Urinary bladder (tissue), 3 donors: ENCODE measurements at regions not wholly inside any gene's neighbourhood (a gene's known extent, or its start where the extent isn't known, plus 50 kb on each side); places are given as distances from the start of the nearest gene placed in this dataset.

Experiments
- DNase-seq: peaks from one replicate; pipeline ENCODE4 v3.0.0-alpha.2; 2015; ENCODE audit errors: extremely low spot score
- H3K27ac ChIP-seq: one replicate; pipeline ENCODE4 v1.5.1; 2013; ENCODE audit warnings: low read depth, mild to moderate bottlenecking, moderate library complexity
- H3K36me3 ChIP-seq: one replicate; pipeline ENCODE4 v1.6.1; 2013; ENCODE audit warnings: mild to moderate bottlenecking, moderate library complexity; ENCODE audit not compliant: insufficient read depth
- H3K4me1 ChIP-seq: one replicate; pipeline ENCODE4 v1.6.1; 2013; ENCODE audit warnings: mild to moderate bottlenecking, moderate library complexity; ENCODE audit not compliant: insufficient read depth
- H3K4me3 ChIP-seq: one replicate; pipeline ENCODE4 v1.5.1; 2013; ENCODE audit warnings: low read depth, low read length
- WGBS: extraction: QIAGEN DNeasy Blood & Tissue Kit; methylation state at CpG from one replicate; pipeline ENCODE4 v1.1.7; 2013; 5-methylcytosine and 5-hydroxymethylcytosine counted together
- donor health status: healthy with polysubstance abuse.
- donor health status: healthy.

- no peak for DNase-seq
- Histone ChIP-seq H3K27ac (no peak overlapping the region), H3K4me1 (no peaks in the 10 kb centered on the region), H3K4me3 (no peak overlapping the region), H3K36me3 (no peaks in the 10 kb centered on the region)
- WGBS = 84% methylated on average over 10 of the region's 10 CpGs
Measured at GRCh38 chr4:189765301-189765700, 175.4 kb upstream of the FRG1 start.

DNA sequence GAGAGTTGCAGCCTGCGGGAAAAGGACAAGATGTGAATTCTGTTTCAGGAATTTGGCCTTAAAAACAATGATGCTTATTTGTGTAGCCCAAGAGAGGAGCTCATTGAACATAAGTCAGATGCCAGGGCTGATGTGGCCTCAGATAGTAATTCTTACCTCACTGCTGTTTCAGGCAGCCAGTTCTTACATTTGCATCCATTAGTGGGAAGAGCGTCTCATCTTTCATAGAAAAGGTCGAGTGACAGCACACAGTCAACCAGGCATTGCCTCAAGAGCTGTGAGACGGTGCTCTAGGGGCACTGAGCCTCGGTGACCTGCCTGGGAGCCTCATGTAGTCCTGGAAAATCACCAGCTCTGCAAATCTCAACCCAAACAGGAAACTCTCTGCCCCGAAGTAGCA lies 174.9 kb upstream of the FRG1 start:
- Histone ChIP-seq H3K4me3 (no peak overlapping the region), H3K4me1 (no peaks in the 10 kb centered on the region), H3K27ac (no peak overlapping the region), H3K36me3 (no peaks in the 10 kb centered on the region)
- DNase-seq = no peak
- 73% methylated on average over 6 of the region's 6 CpGs for WGBS

GRCh38 chr4:189767941-189768340 lies 172.7 kb upstream of the FRG1 start:
- 77% methylated on average over 4 of the region's 4 CpGs for WGBS
- H3K27ac ChIP-seq = no peak overlapping the region
- H3K4me1 ChIP-seq = no peaks in the 10 kb centered on the region
- no peak for DNase-seq
- H3K36me3 ChIP-seq = no peaks in the 10 kb centered on the region
- H3K4me3 ChIP-seq = no peak overlapping the region

- Histone ChIP-seq H3K4me3 (no peak overlapping the region), H3K27ac (no peak overlapping the region), H3K4me1 (no peaks in the 10 kb centered on the region), H3K36me3 (no peaks in the 10 kb centered on the region)
- WGBS = 75% methylated on average over 9 of the region's 9 CpGs
- DNase-seq = no peak
Measured at GRCh38 chr4:189769131-189769530, 171.5 kb upstream of the FRG1 start.

DNA sequence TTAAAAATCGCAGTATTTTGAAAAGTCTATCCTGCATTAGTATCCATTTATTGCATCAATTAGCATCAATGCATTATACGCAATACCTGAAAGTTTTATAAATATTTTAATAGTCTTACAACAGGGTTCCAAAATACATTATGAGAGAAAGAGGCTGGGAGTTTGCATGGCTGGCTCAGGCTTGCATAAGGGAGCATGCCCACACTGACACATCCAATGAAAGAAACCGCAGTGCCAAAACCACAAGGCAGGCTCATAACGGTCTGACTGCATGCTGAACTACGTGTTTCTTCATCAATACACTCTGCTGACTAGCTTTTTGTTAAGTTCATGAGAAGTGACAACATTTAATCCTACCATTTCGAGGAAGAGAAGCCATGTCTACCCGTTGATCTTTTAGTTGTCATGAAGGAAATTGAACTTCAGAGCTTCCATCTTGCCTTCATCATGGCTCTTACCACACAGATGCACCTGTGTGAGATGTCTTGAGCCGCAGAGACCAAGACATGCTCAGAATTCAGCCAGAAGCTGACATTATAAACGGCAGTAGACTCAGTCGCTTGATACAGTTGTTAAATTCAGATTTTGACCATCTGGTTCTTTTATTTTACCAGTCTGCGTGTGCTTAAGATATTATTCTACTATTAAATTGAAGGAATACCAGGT lies 168.8 kb upstream of the FRG1 start:
- WGBS = 90% methylated on average over 11 of the region's 11 CpGs
- Histone ChIP-seq H3K36me3 (no peaks in the 10 kb centered on the region), H3K4me1 (no peaks in the 10 kb centered on the region), H3K4me3 (no peak overlapping the region), H3K27ac (no peak overlapping the region)
- DNase-seq = no peak

- 22% methylated on average over 6 of the region's 6 CpGs for WGBS
- Histone ChIP-seq H3K4me3 (no peak overlapping the region), H3K27ac (no peak overlapping the region), H3K4me1 (no peaks in the 10 kb centered on the region), H3K36me3 (no peaks in the 10 kb centered on the region)
- DNase-seq = no peak
Measured at GRCh38 chr4:189773909-189774308, 166.8 kb upstream of the FRG1 start.

DNA sequence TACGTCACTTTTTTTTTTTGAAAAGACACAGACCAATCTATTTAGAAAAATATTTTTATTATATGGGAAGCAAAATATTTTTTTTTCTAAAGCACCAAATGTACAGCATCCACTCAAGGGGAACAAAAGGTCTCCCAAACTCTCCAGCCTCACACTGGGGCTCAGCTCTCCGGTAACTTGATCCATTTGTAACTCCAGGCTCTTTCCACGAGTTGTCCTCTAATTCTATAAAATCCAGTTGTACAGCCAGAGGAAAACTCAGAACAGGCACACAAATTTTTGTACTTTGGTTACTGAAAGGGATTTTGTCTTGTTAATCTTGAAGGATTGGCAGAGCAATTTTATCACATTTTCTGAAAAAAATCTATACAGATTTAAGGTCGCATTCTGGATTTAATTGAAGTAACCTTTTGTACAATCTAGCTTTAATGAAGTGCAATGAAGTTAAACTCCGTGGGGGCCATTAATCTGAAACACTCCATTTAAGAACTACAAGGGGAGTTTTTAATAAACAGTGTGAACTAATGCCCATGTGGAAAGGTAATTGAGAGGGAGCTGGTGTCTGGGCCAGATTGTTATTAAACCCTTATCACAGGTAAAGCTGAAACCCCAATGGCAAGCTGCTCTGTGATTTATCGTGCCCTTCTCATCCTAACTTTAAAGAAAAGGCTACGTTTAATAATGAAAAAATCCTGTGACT lies 161.2 kb upstream of the FRG1 start:
- Histone ChIP-seq H3K36me3 (no peaks in the 10 kb centered on the region), H3K4me1 (no peaks in the 10 kb centered on the region), H3K4me3 (no peak overlapping the region), H3K27ac (no peak overlapping the region)
- WGBS = 58% methylated on average over 7 of the region's 7 CpGs
- no peak for DNase-seq

GRCh38 chr4:189780391-189780790 lies 160.3 kb upstream of the FRG1 start:
- Histone ChIP-seq H3K4me3 (no peak overlapping the region), H3K27ac (no peak overlapping the region), H3K36me3 (no peaks in the 10 kb centered on the region), H3K4me1 (no peaks in the 10 kb centered on the region)
- 62% methylated on average over 5 of the region's 5 CpGs for WGBS
- no peak for DNase-seq

DNA sequence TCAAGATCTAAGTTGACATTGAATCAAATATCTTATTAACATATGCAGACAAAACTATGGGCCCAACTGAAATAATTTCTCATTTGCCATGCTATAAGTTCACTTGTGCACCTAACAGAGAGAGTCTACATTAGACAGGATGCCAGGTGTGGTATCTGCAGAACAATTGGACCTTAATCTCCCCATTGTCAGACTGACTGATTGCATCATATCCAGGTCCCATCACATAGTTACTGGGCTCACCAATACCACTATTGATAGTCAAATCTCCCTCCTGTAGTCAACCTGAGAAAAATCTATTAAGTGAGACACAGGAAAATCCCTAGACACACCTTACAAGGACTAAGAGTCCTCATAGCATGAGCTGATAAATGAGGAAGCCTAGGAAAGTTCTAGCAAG lies 156.0 kb upstream of the FRG1 start:
- Histone ChIP-seq H3K27ac (no peak overlapping the region), H3K4me1 (no peaks in the 10 kb centered on the region), H3K36me3 (no peaks in the 10 kb centered on the region), H3K4me3 (no peak overlapping the region)
- DNase-seq = no peak

DNA sequence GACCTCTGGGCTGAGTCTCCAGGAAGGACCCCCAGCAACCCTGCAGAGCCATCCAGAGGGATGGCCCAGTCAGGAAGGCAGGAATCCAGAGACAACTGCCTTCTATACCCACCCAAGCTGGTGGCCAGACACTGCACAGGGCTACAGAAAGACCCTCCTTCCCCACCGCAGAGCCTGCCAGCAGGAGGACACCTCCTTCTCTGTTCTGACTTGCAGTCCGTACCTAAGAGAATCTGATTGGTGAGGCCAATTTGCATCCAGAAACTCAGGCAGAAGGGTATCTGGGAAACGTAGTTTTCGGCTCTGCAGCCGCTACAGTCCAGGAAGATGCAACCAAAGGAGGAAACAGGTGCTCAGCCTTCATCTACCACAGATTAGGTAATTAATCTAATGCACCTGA lies 155.4 kb upstream of the FRG1 start:
- no peak overlapping the region for H3K27ac ChIP-seq
- H3K36me3 ChIP-seq = no peaks in the 10 kb centered on the region
- H3K4me3 ChIP-seq = no peak overlapping the region
- DNase-seq = no peak
- no peaks in the 10 kb centered on the region for H3K4me1 ChIP-seq
- WGBS = 71% methylated on average over 5 of the region's 5 CpGs

DNA sequence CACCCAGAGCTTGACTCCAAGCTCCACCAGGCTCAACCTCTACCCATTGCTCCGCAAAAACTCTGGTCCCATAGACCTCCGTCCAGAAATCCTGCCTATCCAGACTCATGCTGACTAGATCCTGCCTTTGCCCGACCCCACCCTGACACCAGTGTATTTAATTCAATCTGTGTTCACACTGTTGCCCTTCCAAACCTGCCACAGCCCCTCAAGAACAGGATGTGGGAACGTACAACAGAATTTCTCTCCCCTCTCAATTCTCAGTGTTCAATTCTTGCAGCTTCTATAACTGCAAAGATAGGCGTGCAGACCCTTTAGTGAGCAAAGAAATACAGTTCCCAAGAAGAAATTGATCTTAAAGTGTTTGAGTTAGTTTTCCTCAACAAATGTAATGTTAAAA lies 154.2 kb upstream of the FRG1 start:
- 85% methylated on average over 5 of the region's 5 CpGs for WGBS

GRCh38 chr4:189787216-189788031 lies 153.2 kb upstream of the FRG1 start:
- Histone ChIP-seq H3K36me3 (no peaks in the 10 kb centered on the region), H3K4me1 (no peaks in the 10 kb centered on the region), H3K27ac (no peak overlapping the region), H3K4me3 (no peak overlapping the region)
- 85% methylated on average over 19 of the region's 19 CpGs for WGBS
- no peak for DNase-seq

More for the DNA sequence above, 154.2 kb upstream of the FRG1 start:
- Histone ChIP-seq H3K36me3 (no peaks in the 10 kb centered on the region), H3K4me1 (no peaks in the 10 kb centered on the region), H3K4me3 (no peak overlapping the region), H3K27ac (no peak overlapping the region)
- DNase-seq = no peak

- Histone ChIP-seq H3K4me1 (no peaks in the 10 kb centered on the region), H3K36me3 (no peaks in the 10 kb centered on the region), H3K4me3 (no peak overlapping the region), H3K27ac (no peak overlapping the region)
- 24% methylated on average over 20 of the region's 20 CpGs for WGBS
- peak; percentile 46 for DNase-seq
Measured at GRCh38 chr4:189792924-189793618, 147.6 kb upstream of the FRG1 start.
